Ishikawa (cell line): ENCODE measurements at regions not wholly inside any gene's neighbourhood (a gene's known extent, or its start where the extent isn't known, plus 50 kb on each side); places are given as distances from the start of the nearest gene placed in this dataset.

Experiments
- CEBPB ChIP-seq: IDR thresholded peaks from 2 replicates; pipeline ENCODE4 v1.6.1; 2012
- CREB1 ChIP-seq: IDR thresholded peaks from 2 replicates; pipeline ENCODE4 v1.6.1; 2012; ENCODE audit warnings: low read depth
- EGR1 ChIP-seq: IDR thresholded peaks from 2 replicates; pipeline ENCODE4 v1.6.1; 2012
- EP300 ChIP-seq: IDR thresholded peaks from 2 replicates; pipeline ENCODE4 v1.6.1; 2012; ENCODE audit warnings: borderline replicate concordance
- FOXM1 ChIP-seq: IDR thresholded peaks from 2 replicates; pipeline ENCODE4 v1.6.1; 2012; ENCODE audit warnings: low read depth, borderline replicate concordance
- NFIC ChIP-seq: IDR thresholded peaks from 2 replicates; pipeline ENCODE4 v1.6.1; 2012
- RAD21 ChIP-seq: IDR thresholded peaks from 2 replicates; pipeline ENCODE4 v1.6.1; 2012; ENCODE audit warnings: low read depth
- TAF1 ChIP-seq: IDR thresholded peaks from 2 replicates; pipeline ENCODE4 v1.6.1; 2012; ENCODE audit warnings: low read depth, mild to moderate bottlenecking
- TCF12 ChIP-seq: IDR thresholded peaks from 2 replicates; pipeline ENCODE4 v1.6.1; 2012; ENCODE audit warnings: low read depth
- TEAD4 ChIP-seq: IDR thresholded peaks from 2 replicates; pipeline ENCODE4 v1.6.1; 2012
- YY1 ChIP-seq: IDR thresholded peaks from 2 replicates; pipeline ENCODE4 v1.6.1; 2012; ENCODE audit warnings: low read depth
- ZBTB7A ChIP-seq: IDR thresholded peaks from 2 replicates; pipeline ENCODE4 v1.6.1; 2012; ENCODE audit warnings: low read depth
- TF ChIP-seq, protein P1 (sequence below): IDR thresholded peaks from 2 replicates; pipeline ENCODE4 v1.6.1; 2012
- TF ChIP-seq, protein P2 (sequence below): IDR thresholded peaks from 2 replicates; pipeline ENCODE4 v1.6.1; 2012
- TF ChIP-seq, protein P3 (sequence below): IDR thresholded peaks from 2 replicates; pipeline ENCODE4 v1.6.1; 2012; ENCODE audit warnings: low read depth, mild to moderate bottlenecking

DNA sequence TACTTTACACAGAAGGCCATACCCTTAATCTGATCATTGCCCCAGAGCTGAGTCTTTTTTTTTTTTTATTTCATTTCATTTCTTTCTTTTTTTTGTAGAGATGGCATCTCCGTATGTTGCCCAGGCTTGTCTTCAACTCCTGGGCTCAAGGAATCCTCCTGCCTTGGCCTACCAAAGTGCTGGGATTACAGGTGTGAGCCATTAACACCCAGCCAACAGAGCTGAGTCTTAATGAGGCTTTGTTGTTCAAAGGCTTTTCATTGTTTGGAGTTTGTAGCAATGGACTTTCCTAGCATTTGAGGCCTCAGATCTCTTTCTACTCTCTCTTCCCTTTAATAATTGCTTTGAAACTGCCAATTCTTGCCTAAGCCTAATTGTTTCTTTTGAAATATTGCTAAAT, 176.5 kb upstream of the FBN2 start:
- no peak for TF ChIP-seq CEBPB
- TF ChIP-seq, protein P1, sequence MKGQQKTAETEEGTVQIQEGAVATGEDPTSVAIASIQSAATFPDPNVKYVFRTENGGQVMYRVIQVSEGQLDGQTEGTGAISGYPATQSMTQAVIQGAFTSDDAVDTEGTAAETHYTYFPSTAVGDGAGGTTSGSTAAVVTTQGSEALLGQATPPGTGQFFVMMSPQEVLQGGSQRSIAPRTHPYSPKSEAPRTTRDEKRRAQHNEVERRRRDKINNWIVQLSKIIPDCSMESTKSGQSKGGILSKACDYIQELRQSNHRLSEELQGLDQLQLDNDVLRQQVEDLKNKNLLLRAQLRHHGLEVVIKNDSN, result no peak
- no peak for TF ChIP-seq NFIC
- no peak for TF ChIP-seq TEAD4
- TF ChIP-seq EP300, result no peak
- TF ChIP-seq TAF1, result no peak
- TF ChIP-seq TCF12, result no peak
- no peak for TF ChIP-seq YY1
- no peak for TF ChIP-seq ZBTB7A
- no peak for TF ChIP-seq EGR1
- TF ChIP-seq CREB1, result no peak
- TF ChIP-seq, protein P2, sequence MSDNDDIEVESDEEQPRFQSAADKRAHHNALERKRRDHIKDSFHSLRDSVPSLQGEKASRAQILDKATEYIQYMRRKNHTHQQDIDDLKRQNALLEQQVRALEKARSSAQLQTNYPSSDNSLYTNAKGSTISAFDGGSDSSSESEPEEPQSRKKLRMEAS, result no peak
- no peak for TF ChIP-seq RAD21
- TF ChIP-seq FOXM1, result no peak
- TF ChIP-seq, protein P3, sequence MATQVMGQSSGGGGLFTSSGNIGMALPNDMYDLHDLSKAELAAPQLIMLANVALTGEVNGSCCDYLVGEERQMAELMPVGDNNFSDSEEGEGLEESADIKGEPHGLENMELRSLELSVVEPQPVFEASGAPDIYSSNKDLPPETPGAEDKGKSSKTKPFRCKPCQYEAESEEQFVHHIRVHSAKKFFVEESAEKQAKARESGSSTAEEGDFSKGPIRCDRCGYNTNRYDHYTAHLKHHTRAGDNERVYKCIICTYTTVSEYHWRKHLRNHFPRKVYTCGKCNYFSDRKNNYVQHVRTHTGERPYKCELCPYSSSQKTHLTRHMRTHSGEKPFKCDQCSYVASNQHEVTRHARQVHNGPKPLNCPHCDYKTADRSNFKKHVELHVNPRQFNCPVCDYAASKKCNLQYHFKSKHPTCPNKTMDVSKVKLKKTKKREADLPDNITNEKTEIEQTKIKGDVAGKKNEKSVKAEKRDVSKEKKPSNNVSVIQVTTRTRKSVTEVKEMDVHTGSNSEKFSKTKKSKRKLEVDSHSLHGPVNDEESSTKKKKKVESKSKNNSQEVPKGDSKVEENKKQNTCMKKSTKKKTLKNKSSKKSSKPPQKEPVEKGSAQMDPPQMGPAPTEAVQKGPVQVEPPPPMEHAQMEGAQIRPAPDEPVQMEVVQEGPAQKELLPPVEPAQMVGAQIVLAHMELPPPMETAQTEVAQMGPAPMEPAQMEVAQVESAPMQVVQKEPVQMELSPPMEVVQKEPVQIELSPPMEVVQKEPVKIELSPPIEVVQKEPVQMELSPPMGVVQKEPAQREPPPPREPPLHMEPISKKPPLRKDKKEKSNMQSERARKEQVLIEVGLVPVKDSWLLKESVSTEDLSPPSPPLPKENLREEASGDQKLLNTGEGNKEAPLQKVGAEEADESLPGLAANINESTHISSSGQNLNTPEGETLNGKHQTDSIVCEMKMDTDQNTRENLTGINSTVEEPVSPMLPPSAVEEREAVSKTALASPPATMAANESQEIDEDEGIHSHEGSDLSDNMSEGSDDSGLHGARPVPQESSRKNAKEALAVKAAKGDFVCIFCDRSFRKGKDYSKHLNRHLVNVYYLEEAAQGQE, result no peak

DNA sequence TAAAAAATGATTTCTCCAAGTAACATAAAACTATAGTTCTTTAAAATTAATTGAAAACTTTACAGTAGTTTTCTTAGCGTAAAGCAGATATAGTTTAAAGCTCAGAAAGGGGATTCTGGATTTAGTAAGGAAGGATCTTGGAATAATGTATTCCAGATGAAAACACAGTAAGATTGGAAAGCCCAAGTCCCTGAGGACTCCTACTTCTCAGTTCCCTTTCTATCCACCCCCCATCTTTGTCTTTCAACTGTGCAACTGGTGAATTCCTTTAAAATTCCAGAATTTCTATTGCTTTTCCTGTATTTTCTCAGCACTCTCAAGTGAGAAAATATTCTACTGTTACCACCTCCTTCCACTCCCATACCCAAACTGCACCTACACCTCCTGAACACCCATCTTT, 184.5 kb upstream of the FBN2 start:
- no peak for TF ChIP-seq YY1
- TF ChIP-seq EGR1, result no peak
- TF ChIP-seq CREB1, result no peak
- TF ChIP-seq NFIC, result no peak
- TF ChIP-seq RAD21, result no peak
- no peak for TF ChIP-seq TAF1
- TF ChIP-seq, protein P1, result no peak

DNA sequence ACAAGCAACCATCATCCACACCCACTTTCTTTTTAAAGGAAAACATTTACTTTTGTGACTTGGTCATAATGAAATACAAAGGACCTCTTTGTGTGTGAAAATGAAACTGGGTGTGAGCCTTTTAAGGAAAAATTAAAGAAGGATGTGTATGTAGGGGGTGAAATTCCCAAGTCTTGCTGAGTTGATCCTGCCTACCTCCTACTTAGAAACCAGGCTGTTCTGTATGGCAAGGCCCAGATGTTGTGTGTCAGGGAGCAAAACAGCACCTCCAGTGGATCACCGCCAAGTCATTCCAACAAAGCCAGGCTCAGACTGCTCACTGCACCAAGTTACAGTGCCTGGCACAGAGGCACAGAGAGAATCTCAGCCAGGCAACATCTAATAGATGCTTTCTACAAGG, 198.5 kb upstream of the FBN2 start:
- TF ChIP-seq FOXM1 (no peak), CREB1 (no peak), TCF12 (0 out of 2 replicates have a peak, but pooled peaks have one; percentile 29), NFIC (0 out of 2 replicates have a peak, but pooled peaks have one; percentile 11), TAF1 (no peak), ZBTB7A (no peak), CEBPB (no peak), YY1 (no peak), TEAD4 (0 out of 2 replicates have a peak, but pooled peaks have one; percentile 19), EP300 (peak; percentile 23; the same call in 1 of the 2 replicates), RAD21 (peak; percentile 10; the same call in 1 of the 2 replicates), EGR1 (no peak)
- TF ChIP-seq, protein P2, result no peak
- TF ChIP-seq, protein P1, result no peak
- TF ChIP-seq, protein P3, result no peak

DNA sequence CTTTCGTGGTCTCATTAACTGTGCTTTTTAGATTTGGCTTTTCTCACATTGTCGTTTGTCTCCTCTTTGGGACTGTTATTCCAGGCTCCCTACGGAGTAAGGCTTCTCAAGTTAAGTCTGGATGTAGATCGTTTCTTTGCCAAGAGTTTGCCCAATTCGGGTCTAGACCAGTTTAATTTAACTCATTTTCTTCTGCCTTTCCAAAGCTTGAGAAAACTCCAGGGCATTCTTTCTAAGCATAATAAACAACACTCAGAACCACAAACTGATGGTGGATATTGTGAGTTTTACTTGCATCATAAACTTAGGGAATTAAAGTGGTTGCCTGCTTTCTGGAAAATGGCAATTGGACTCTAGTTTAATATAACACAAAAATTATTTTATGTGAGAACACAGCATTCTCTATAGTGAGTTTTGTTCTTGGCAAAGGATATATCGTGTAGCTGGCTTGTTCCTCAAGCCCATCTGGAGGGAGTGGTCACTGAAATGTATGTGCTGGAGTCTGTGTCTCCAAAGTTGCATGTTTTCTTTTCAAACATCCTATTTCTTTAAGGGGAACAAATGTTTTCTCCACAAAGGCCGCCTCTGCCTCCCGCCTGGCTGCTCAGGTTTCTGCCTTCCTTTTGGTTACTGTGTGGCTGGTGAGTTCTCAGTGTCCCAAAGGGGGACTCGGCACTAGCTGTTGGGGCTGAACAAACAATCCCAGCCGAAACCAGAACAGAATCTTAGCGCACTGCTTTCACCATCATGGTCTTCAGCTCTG, 211.3 kb upstream of the FBN2 start:
- no peak for TF ChIP-seq EP300
- TF ChIP-seq, protein P1, result no peak
- no peak for TF ChIP-seq EGR1
- TF ChIP-seq, protein P3, result no peak
- TF ChIP-seq CREB1, result no peak
- no peak for TF ChIP-seq FOXM1
- no peak for TF ChIP-seq YY1
- TF ChIP-seq ZBTB7A, result no peak
- TF ChIP-seq RAD21, result no peak
- TF ChIP-seq CEBPB, result no peak
- no peak for TF ChIP-seq NFIC
- no peak for TF ChIP-seq TEAD4
- no peak for TF ChIP-seq TCF12
- TF ChIP-seq TAF1, result no peak
- TF ChIP-seq, protein P2, result no peak
